Breast epithelium (tissue), 4 donors: ENCODE measurements at regions not wholly inside any gene's neighbourhood (a gene's known extent, or its start where the extent isn't known, plus 50 kb on each side); places are given as distances from the start of the nearest gene placed in this dataset.

Source experiments
- DNase-seq, 2 donors: peaks; one replicate each; pipeline ENCODE4 v3.0.0-alpha.2; 2019; ENCODE audit warnings: low spot score in 2 of 2
- H3K27ac ChIP-seq, 2 donors: fragments of 200-600 bp; sonication (generic) in 1 of 2; one replicate each; pipeline ENCODE4 v1.5.1; 2016 to 2019; ENCODE audit warnings: mild to moderate bottlenecking in 1 of 2
- H3K27me3 ChIP-seq, 2 donors: fragments of 200-600 bp; sonication (generic) in 1 of 2; one replicate each; pipeline versions ENCODE4 v1.5.1 to v1.6.0; 2017 to 2019; ENCODE audit warnings: control low read depth in 1 of 2, mild to moderate bottlenecking in 1 of 2
- H3K36me3 ChIP-seq: fragments of 200-600 bp; one replicate; pipeline ENCODE4 v1.5.1; 2019
- H3K4me1 ChIP-seq, 2 donors: fragments of 200-600 bp; sonication (generic); one replicate each; pipeline ENCODE4 v1.5.1; 2016 to 2019; ENCODE audit warnings: control low read depth in 1 of 2
- H3K4me3 ChIP-seq, 3 donors: fragments of 200-600 bp; sonication (generic); 1 replicate in 2 of 3; 2 replicates in 1 of 3; pipeline ENCODE4 v1.5.1; 2016 to 2019; ENCODE audit warnings: mild to moderate bottlenecking in 3 of 3, moderate library complexity in 2 of 3
- H3K9me3 ChIP-seq, 2 donors: fragments of 200-600 bp; sonication (generic) in 1 of 2; one replicate each; pipeline ENCODE4 v1.5.1; 2016 to 2019; ENCODE audit warnings: control low read depth in 1 of 2
- CTCF ChIP-seq, 3 donors: fragments of 450-650 bp; IDR thresholded peaks; one replicate each; pipeline ENCODE4 v1.5.1; 2016 to 2017; ENCODE audit warnings: antibody characterized with exemption in 3 of 3, mild to moderate bottlenecking in 3 of 3, moderate library complexity in 3 of 3
- POLR2A ChIP-seq: fragments of 450-650 bp; IDR thresholded peaks from one replicate; pipeline ENCODE4 v1.6.1; 2016; ENCODE audit warnings: antibody characterized with exemption, mild to moderate bottlenecking, moderate library complexity
- POLR2AphosphoS5 ChIP-seq, 3 donors: sonication (generic); formaldehyde crosslinking; IDR thresholded peaks; one replicate each; pipeline ENCODE4 v1.6.1; 2017; ENCODE audit warnings: antibody characterized with exemption in 3 of 3
- intact Hi-C: fragments of 100-400 bp; cut with DNase I; formaldehyde crosslinking; loops from one replicate; pipeline ENCODE4 v1.15.1; 2023; ENCODE audit warnings: low total_unique reads

GRCh38 chr9:80797831-80798688, 891.3 kb downstream of the TLE1 start:
- Histone ChIP-seq H3K9me3 (peaks cover 3 to 5% of the 10 kb centered on the region in 2 donors), H3K36me3 (no peaks in the 10 kb centered on the region), H3K27me3 (no peaks in the 10 kb centered on the region), H3K27ac (peak overlapping the region; percentile 56 to 63), H3K4me1 (peaks cover 0 to 3% of the 10 kb centered on the region in 2 donors), H3K4me3 (no peak overlapping the region)
- no peak for DNase-seq
- intact Hi-C loops, result no loop called here
- TF ChIP-seq POLR2AphosphoS5 (IDR thresholded peaks at IDR 0.05) (peak in 2 of 3 donors; percentile 71 to 76), CTCF (IDR thresholded peaks at IDR 0.05) (no peak)

GRCh38 chr9:80797101-80797829, 892.1 kb downstream of the TLE1 start:
- no peak for DNase-seq
- peaks cover 0 to 3% of the 10 kb centered on the region in 2 donors for H3K4me1 ChIP-seq
- H3K27ac ChIP-seq, result peak overlapping the region; percentile 56 to 63
- no peaks in the 10 kb centered on the region for H3K36me3 ChIP-seq
- H3K9me3 ChIP-seq, result peaks cover 3 to 5% of the 10 kb centered on the region in 2 donors
- TF ChIP-seq POLR2A, result no peak
- TF ChIP-seq POLR2AphosphoS5 (IDR thresholded peaks at IDR 0.05), result no peak
- no peak for TF ChIP-seq CTCF (IDR thresholded peaks at IDR 0.05)
- intact Hi-C loops, result no loop called here
- no peak overlapping the region for H3K4me3 ChIP-seq
- H3K27me3 ChIP-seq, result no peaks in the 10 kb centered on the region

GRCh38 chr9:80796632-80797031, 892.7 kb downstream of the TLE1 start:
- H3K36me3 ChIP-seq, result no peaks in the 10 kb centered on the region
- H3K27me3 ChIP-seq, result no peaks in the 10 kb centered on the region
- DNase-seq, result peak in 1 of 2 donors; percentile 37
- intact Hi-C loops, result no loop called here
- peaks cover 3 to 5% of the 10 kb centered on the region in 2 donors for H3K9me3 ChIP-seq
- no peak overlapping the region for H3K4me3 ChIP-seq
- peak overlapping the region in 1 of 2 donors; percentile 34 for H3K27ac ChIP-seq
- peaks cover 0 to 3% of the 10 kb centered on the region in 2 donors for H3K4me1 ChIP-seq
- TF ChIP-seq CTCF (IDR thresholded peaks at IDR 0.05) (no peak), POLR2A (no peak), POLR2AphosphoS5 (IDR thresholded peaks at IDR 0.05) (no peak)

- H3K4me3 ChIP-seq, result no peak overlapping the region
- TF ChIP-seq POLR2AphosphoS5 (IDR thresholded peaks at IDR 0.05) (no peak), POLR2A (no peak), CTCF (IDR thresholded peaks at IDR 0.05) (no peak)
- H3K9me3 ChIP-seq, result no peaks in the 10 kb centered on the region
- no peak for DNase-seq
- H3K27ac ChIP-seq, result no peak overlapping the region
- no peaks in the 10 kb centered on the region for H3K36me3 ChIP-seq
- H3K27me3 ChIP-seq, result no peaks in the 10 kb centered on the region
- intact Hi-C loops, result no loop called here
- peaks cover 0 to 3% of the 10 kb centered on the region in 2 donors for H3K4me1 ChIP-seq
Measured at GRCh38 chr9:80794197-80794596, 895.1 kb downstream of the TLE1 start.

GRCh38 chr9:80793706-80794105, 895.6 kb downstream of the TLE1 start:
- TF ChIP-seq CTCF (IDR thresholded peaks at IDR 0.05) (no peak), POLR2A (no peak), POLR2AphosphoS5 (IDR thresholded peaks at IDR 0.05) (no peak)
- Histone ChIP-seq H3K9me3 (no peaks in the 10 kb centered on the region), H3K36me3 (no peaks in the 10 kb centered on the region), H3K27ac (no peak overlapping the region), H3K27me3 (no peaks in the 10 kb centered on the region), H3K4me3 (no peak overlapping the region), H3K4me1 (peaks cover 0 to 3% of the 10 kb centered on the region in 2 donors)
- no peak for DNase-seq
- intact Hi-C loops, result no loop called here
